GM20431 (cell line): ENCODE measurements at regions not wholly inside any gene's neighbourhood (a gene's known extent, or its start where the extent isn't known, plus 50 kb on each side); places are given as distances from the start of the nearest gene placed in this dataset.

ENCODE experiments used
- in situ Hi-C: fragments of 300-500 bp; cut with MseI, MboI; formaldehyde crosslinking; loops from one replicate; pipeline ENCODE4 v1.15.0; 2020; ENCODE audit warnings: low sequenced_read_pairs; ENCODE audit not compliant: unreplicated experiment

DNA sequence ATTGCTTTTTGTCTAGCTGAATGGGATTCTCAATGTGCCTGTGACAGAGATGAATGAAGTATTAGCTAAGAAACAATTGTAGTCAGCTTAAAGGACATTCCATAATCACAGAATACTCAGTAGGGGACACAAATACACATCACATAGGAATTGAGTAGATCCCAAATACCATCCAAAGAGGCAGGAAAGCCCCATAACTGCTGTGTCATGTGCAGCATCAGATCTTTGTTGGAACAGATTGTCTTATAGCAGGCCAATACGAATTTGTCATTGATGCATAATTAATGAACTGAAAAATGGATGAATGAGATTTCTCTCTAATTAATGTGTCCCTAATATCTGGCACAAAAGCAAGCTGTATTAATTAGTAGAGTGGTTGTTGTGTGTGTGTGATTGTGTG lies 82.3 kb upstream of the S1PR1 start:
- in situ Hi-C loops: no loop called here

DNA sequence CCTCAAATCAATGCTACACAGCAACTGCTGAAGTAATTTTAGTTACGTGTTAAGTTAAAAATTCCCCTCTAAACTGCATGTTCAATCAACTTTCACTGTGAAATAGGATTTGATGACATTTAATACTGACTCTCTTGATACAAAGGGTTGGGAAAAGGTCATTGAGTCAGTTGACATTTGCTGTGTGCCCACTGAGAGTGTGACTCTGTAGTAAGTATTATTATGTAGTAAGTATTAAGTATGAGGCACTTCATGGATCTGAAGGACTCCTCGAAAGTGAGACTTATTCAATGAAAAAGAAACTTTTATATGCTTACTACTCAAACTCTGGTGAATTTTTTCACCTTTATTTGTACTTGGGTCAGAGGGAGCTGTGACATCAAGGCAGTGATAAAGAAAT lies 83.1 kb upstream of the S1PR1 start:
- in situ Hi-C loops: no loop called here

DNA sequence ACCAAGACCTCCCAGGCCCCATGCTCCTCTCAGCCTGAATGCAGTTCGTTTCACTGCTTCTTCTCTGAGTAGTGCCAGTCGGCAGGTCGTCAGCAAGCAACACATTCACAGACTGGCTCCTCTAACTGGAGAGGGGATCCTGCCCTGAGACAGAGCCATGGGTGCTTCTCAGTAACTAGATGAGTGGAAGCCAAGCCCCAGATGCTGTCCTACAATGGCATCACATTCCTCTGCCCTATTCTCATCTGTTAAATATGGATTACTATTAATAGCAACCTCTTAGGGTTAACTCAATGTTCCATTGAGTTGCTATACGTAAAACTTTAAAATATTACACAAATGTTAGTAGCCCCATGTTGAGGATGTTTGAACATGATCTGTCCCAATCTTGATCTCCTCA lies 84.2 kb upstream of the S1PR1 start:
- in situ Hi-C loops: no loop called here

DNA sequence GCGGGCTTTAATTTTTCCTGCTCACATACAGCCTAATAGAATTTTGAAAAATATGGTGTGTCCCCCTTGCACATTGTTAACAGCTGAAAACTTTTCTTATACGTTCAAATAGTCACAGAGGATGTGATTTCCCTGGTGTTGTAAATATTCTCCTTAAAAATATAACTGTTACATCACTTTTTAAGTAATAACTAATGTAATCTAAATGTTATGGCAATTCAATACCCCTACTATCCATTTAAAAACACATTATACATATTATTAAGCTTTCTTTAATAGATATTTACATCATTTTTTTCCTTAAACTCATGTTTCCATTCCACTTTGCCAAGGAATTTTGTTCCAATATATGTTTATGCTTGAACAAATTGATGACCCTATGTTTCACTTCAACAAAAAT lies 85.5 kb upstream of the S1PR1 start:
- in situ Hi-C loops: no loop called here

DNA sequence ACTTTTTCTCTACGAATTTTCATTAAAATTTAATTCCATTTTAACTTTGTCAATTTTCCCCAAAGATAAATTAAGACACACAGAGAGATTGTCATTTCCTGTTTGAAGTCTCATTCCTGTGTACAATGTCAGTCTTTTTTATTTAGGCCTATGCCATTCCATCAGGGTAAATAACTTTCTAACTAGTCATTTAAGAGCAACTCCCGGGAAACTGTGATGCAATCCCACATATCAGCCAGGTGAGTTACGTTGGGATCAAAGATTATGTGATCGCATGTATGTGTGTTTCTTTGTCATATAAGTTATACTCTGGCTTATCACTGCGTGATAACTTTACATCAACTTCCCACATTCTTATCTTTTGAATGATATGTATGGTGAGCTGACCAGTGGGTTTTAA lies 86.1 kb upstream of the S1PR1 start:
- in situ Hi-C loops: no loop called here

DNA sequence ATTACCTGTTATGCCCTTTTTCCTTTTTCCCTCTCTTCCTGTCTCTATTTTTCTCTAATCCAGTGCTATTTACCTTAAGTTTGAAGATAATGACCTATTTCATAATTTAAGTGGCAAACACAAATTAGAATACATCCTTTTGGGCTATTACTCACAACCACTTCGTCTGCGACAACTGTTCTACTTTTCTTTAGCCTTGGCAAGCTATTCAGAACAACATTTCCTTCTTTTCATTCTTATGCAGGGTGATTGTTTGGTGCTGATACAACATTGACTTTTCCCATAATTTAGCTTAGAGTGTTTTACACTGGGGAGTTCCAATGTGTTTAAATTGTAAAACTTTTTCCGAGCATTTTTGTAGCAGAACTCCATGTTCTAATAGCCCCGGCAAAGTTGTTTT lies 86.6 kb upstream of the S1PR1 start:
- in situ Hi-C loops: no loop called here

DNA sequence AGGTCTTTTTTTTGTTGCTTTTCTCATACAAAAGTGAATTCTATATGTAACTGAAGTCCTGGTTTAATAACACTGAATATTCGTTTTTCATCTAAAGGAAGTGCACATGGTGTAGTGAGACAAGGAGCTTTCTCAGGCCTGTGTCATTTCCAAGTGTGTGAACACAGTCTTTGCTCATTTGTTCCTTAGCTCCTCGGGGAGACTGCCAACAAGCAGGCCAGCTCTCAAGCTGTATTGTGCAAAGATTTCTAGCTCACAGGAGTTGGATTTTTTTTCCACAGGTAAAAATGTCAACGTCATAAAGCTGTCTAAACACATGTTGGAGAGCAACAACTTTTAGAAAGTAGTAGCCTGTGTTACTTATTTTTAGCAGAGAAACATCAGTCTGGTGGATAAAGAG lies 87.8 kb upstream of the S1PR1 start:
- in situ Hi-C loops: loop anchor here (25.0 kb wide), 2 partner anchors 138 to 237 kb away; no protein-coding TSS in a partner anchor

DNA sequence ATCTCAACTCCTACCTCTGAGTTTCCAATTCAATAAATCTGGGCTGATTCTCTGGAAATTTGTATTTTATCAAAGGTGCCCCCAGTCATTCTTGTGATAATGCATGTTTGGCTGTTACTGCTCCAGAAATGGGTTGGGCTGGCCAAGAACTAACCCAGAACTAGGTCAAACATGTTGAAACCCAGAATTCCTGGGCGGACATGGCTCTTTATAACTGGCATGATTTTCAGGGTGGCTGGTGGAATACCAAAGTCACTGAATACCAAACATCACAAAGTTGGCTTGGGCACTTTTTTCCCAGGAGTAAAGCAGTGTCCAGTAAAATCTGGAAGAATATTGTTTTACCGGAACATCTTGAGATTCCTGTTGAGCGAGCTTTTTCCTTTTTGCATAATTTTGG lies 89.4 kb upstream of the S1PR1 start:
- in situ Hi-C loops: loop anchor here (25.0 kb wide), 2 partner anchors 140 to 235 kb away; no protein-coding TSS in a partner anchor

DNA sequence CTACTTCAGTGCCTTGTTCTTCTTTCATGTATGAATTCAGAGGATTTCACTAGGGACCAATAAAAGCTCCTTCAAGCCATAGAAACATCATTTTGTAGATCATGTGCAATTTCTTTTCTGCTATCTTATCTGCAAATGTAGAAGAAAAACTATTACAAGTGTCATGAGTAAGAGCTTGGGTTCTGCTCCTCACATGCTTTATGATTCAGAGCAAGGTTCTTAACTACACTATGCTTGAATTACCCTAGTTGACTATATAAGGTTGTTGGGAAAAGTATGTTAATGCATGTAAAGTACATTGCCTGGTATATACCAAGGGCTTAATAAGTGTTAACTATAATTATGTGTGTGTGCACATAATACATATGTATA lies 91.4 kb upstream of the S1PR1 start:
- in situ Hi-C loops: loop anchor here (25.0 kb wide), 2 partner anchors 142 to 233 kb away; no protein-coding TSS in a partner anchor

DNA sequence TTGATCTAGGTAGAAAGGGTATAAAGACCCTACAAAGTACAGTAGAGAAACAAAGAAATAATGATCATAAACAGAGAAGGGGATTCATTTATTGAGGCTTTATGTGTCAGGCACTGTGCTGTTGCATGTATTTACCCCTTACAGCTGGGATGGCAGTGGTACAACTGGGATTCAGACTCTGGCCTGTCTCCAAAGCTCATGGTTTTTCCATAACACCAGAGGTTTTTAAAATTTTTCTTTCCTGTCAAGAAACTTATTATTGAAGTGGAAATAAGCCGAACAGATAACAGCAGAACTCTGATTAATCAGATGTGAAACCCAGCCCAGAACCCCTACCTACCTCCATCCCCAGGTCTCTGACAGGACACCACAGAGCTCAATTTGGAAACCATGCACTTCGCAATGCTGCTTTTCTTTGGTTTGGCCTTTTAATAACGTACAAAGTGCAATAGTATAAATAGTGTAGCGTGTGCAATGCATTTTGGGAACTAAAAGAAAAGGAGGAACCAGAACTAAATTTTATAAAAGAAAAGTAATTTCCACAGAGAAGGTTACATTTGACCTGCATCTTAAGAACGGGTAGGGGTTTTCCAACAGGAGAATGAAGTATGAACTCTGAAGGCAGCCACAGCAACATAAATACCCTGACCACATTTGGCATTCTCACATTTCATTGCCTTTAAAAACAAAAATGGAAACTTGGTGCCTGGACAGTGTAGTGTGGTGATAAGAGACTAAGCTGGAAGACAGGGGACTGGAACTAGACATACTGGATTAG lies 92.0 kb upstream of the S1PR1 start:
- in situ Hi-C loops: loop anchor here (25.0 kb wide), 2 partner anchors 142 to 233 kb away; no protein-coding TSS in a partner anchor

DNA sequence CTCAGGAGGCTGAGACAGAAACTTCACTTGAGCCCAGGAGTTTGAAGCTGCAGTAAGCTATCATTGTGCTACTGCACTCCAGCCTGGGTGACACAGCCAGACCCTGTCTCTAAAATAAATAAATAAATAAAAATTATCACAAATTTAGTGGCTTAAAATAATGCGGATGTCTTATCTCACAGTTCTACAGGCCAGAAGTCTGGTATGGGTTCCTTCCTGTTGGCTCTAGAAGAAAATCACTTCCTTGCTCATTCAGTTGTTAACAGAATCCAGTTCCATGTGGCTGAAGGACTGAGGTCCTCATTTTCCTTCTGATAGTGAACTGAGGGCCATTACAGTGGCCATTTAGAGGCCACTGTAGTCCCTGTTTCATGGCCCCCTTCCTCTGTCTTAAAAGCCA lies 94.6 kb upstream of the S1PR1 start:
- in situ Hi-C loops: loop anchor here (25.0 kb wide), 2 partner anchors 145 to 230 kb away; no protein-coding TSS in a partner anchor

DNA sequence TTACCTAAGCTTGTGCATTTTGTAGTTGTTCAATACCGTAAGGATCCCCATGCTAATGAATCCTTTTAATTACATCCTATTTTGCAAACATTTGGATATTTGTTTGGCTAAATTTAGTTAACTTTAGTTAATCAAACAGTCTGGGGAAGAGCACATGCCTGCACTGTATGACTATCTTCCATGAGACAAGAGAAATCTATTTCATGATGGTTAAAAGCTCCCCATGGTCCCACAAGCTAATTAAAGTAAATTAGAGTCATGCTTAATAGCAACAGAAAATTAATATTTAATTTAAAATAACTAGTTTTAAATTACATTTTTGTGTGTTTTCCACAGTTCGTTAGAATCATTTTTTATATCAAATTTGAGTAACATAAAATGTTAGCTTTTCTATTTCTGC lies 95.4 kb upstream of the S1PR1 start:
- in situ Hi-C loops: loop anchor here (25.0 kb wide), 2 partner anchors 146 to 229 kb away; no protein-coding TSS in a partner anchor

DNA sequence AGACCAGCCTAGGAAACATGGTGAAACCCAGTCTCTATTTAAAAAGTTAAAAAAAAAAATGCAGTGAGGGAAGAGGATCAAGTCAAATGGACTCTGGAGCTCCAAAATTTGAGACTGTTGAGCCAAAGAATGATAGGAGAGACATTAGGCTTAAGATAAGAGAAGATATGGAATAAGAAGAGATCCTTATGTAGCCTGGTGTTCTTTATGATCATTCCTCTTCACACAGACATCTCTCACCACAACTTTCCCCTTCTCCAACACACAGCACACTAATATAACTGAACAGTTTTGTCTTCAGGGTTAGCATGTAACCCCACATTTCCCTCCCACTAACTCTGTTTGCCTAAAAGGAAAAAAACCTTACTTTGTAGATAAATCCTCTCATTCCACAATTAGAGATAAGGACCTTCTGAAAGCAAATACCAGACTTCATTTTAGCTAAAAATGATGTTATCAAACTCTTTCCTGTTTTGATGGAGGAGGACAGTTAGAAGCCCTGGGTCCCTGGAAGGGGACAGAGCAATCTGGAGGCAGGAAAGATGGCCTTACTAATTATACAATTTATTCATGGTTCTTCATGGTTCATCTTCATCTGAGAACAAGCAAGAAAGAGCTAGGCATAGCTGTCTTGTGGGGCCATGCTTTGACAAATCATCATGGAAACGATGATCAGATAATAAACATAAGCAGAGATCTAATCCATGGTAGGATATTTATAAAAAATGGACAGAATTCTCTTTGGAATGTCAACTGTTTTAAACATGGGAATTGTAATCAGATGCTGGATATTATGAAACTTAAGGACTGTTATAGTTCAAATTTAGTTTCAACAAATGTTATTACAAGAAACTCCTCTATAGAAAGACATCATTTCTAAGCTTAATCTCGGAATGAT lies 96.7 kb upstream of the S1PR1 start:
- in situ Hi-C loops: loop anchor here (25.0 kb wide), 2 partner anchors 147 to 228 kb away; no protein-coding TSS in a partner anchor

DNA sequence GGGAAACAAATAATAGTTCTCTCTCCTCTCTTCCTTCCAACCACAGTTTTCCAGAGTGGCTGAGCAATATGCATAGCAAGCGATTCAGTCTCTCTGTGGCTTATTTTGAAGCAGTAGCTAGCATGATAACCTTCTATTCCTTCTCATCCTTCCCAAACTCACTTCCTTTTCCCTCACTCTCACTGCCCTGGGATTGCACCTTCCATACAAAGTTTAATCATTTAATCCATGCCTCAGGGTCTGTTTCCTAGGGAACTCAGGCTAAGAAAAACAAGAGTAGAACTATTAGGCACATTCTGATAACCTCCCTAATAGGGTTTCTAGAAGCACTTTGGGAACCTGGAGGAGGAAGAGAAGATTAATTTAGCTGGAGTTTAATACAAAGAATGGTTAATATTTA lies 97.7 kb upstream of the S1PR1 start:
- in situ Hi-C loops: loop anchor here (25.0 kb wide), 2 partner anchors 148 to 227 kb away; no protein-coding TSS in a partner anchor

DNA sequence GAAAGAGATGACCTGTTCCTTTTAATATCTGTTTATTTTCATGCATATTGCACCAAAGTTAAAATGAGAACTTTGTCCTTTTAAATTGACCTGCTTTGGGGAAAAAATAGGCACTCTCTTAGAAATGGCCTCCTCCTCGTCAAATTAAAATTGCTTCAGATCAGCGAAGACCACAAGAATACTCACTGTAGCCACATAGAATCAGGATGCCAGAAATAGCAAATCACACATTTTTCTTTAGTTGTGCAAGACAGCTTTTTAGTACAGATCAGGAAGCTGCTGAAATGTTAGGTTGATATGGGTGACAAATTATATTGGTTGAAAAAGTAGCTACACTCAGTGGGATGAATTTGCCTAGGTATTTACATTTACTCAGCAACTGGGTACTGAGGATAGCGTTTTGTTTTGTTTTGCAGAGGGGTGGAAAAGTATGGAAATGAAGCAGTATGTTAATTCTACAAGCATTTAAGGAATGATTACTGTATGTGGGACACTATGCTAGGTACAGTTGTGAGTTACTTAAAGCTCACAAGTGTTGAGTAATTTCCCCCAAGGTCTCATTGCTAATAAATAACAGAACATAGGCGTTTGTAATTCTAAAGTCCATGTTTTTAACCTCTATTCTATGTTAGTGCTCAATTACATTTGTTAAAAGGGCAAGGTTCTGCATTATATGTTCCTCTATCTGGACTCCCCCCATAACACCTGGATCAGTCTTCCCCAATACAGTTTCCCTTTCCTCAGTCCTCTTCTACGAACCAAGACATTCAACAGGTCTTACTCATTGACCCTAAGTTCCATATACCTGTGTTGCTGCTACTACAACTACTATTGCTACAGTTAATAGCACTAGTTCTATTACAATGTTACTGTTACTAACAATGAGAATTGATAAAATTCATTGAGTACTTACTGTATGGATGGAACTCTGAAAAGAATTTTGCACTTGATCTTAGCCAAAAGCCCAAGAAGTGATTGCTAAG lies 99.4 kb upstream of the S1PR1 start:
- in situ Hi-C loops: loop anchor here (25.0 kb wide), 2 partner anchors 150 to 225 kb away; no protein-coding TSS in a partner anchor

DNA sequence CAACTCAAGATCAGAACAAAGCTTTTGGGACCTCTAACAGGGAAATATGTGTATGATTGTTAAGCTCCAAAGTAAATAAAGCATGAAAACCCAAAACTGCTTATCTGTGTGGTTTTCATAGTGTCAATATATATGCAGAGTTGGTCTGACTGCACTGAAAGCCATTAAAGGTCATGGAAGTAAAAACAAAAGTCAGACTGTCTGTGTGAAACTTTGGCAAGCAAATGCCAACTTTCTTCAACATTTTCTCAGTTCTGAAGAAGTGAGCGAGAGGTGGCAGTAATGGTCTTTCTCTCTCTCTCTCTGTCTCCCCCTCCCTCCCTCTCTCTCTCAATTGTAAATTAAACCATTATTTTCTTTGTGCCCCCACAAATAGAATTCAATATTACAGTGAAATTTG lies 100.1 kb upstream of the S1PR1 start:
- in situ Hi-C loops: loop anchor here (25.0 kb wide), 2 partner anchors 151 to 224 kb away; no protein-coding TSS in a partner anchor

DNA sequence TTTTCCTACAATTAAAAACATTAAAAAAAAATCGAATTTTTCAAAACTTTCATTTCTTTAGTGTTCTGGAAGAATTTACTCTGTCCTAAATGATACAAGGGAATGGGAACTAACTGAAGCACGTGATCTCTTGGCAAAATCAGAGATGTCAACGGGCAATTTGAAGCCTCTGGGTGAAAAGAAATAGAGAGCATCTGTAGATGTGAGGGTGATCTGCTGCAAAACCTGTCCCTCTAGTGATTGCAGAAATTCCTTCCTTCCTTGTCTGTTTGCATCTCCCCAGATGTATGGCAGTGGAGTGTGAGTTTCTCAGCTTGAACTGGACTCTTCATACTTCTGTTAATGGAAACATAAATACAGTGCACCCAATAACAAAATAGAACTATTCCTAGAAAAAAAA lies 100.5 kb upstream of the S1PR1 start:
- in situ Hi-C loops: loop anchor here (25.0 kb wide), 2 partner anchors 151 to 224 kb away; no protein-coding TSS in a partner anchor

DNA sequence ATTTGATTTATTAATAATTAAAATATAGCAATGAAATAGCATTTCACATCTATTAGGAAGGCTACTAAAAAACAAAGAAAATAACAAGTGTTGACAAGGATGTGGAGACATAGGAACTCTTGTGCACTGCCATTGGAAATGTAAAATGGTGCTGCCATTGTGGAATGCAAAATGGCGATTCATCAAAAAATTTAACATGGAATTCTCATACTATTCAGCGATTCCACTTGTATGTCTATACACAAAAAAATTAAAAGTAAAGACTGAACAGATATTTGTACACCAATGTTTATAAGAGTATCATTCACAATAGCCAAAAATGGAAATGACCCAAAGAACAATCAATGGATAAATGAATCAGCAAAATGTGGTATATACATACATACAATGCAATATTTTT lies 101.3 kb upstream of the S1PR1 start:
- in situ Hi-C loops: loop anchor here (25.0 kb wide), 2 partner anchors 152 to 223 kb away; no protein-coding TSS in a partner anchor

DNA sequence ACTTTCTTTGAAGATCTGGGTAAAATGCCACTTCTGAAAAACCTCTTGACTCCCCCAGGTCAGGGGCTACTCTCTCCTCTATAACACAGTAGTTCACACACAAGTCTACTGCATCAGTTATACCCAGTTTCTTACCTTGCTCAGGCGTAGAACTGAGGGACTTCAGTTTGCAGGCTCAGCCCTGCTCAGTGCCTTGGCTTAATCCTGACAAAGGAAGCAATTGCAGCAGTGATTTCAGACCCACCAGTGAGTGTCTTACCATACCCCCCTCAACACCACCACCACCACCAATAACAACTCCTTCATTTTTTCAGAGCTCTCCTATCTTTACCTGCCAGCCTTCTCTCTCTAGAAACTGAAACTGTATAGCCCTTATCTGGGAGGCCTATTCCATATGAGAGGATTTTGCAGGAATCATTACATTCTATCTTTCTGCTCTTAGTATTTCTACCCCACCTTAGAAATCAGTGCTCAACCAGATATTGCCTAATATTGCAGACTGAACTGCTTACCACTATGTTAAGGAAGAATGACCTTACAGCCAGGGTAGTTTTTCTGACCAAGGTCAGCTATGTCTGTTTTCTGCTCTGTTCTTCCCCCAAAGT lies 105.5 kb upstream of the S1PR1 start:
- in situ Hi-C loops: loop anchor here (25.0 kb wide), 2 partner anchors 156 to 219 kb away; no protein-coding TSS in a partner anchor
